Left ventricle myocardium inferior (tissue), 1 donor: ENCODE measurements at regions not wholly inside any gene's neighbourhood (a gene's known extent, or its start where the extent isn't known, plus 50 kb on each side); places are given as distances from the start of the nearest gene placed in this dataset.
"Not testable (repeated sequence)": the region's sequence is repeated elsewhere in the genome, so short reads cannot be mapped to it uniquely, and the experiment has no call there.

Experiments
- DNase-seq: peaks from one replicate; pipeline ENCODE4 v3.0.0-alpha.2; 2020
- H3K27ac ChIP-seq: fragments of 200-600 bp; replicated peaks from 2 replicates; pipeline ENCODE4 v1.8.0; 2021
- H3K27me3 ChIP-seq: fragments of 200-600 bp; 2 replicates; pipeline ENCODE4 v1.8.0; 2021; ENCODE audit warnings: low read depth
- H3K36me3 ChIP-seq: fragments of 200-600 bp; 2 replicates; pipeline ENCODE4 v1.8.0; 2021
- H3K4me1 ChIP-seq: fragments of 200-600 bp; 2 replicates; pipeline ENCODE4 v1.8.0; 2021
- H3K4me3 ChIP-seq: fragments of 200-600 bp; 2 replicates; pipeline ENCODE4 v1.8.0; 2021; ENCODE audit warnings: mild to moderate bottlenecking, moderate library complexity
- H3K9me3 ChIP-seq: fragments of 200-600 bp; replicated peaks from 2 replicates; pipeline ENCODE4 v1.8.0; 2021
- intact Hi-C: fragments of 100-400 bp; cut with micrococcal nuclease; formaldehyde crosslinking; loops from one replicate; pipeline ENCODE4 v1.11.0; 2022
- TF ChIP-seq, protein P1 (sequence below): fragments of 200-600 bp; IDR thresholded peaks from 2 replicates; pipeline ENCODE4 v1.8.0; 2021; ENCODE audit warnings: antibody characterized with exemption, mild to moderate bottlenecking, borderline replicate concordance
- donor health status: DM: no; HTN: yes; CAD: no; lungs with severe emphysema.

DNA sequence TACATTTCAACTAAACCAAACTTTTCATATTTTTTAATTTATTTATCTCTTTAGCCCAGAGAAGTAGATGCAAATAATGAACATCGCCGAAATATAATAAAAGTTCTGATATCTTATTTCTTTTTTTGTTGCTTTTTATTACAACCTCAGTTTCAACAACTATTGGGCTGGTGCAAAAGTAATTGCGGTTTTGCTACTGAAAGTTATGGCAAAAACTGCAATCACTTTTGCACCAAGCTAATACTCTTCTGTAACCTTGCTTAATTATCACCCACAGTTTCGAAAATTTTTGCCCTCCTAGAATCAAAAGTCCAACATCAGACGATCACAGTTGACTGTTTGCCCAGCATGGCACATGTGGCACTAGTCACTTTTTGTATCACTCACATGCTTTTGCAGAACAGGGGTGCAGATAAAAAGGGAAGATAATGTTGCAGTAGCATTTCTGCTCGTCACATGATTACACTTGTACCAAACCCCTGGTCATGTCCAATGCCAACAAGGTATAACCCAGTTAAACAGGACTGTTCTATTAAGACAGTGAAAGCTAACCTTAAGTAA is 242.4 kb upstream of the GALNT5 start:
- DNase-seq = no peak
- TF ChIP-seq, protein P1, sequence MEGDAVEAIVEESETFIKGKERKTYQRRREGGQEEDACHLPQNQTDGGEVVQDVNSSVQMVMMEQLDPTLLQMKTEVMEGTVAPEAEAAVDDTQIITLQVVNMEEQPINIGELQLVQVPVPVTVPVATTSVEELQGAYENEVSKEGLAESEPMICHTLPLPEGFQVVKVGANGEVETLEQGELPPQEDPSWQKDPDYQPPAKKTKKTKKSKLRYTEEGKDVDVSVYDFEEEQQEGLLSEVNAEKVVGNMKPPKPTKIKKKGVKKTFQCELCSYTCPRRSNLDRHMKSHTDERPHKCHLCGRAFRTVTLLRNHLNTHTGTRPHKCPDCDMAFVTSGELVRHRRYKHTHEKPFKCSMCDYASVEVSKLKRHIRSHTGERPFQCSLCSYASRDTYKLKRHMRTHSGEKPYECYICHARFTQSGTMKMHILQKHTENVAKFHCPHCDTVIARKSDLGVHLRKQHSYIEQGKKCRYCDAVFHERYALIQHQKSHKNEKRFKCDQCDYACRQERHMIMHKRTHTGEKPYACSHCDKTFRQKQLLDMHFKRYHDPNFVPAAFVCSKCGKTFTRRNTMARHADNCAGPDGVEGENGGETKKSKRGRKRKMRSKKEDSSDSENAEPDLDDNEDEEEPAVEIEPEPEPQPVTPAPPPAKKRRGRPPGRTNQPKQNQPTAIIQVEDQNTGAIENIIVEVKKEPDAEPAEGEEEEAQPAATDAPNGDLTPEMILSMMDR = no peak
- H3K9me3 ChIP-seq = no peaks in the 10 kb centered on the region
- no peaks in the 10 kb centered on the region for H3K36me3 ChIP-seq
- no peak overlapping the region for H3K27ac ChIP-seq
- no peaks in the 10 kb centered on the region for H3K4me1 ChIP-seq
- no peak overlapping the region for H3K4me3 ChIP-seq
- H3K27me3 ChIP-seq = no peaks in the 10 kb centered on the region
- intact Hi-C loops = no loop called here

DNA sequence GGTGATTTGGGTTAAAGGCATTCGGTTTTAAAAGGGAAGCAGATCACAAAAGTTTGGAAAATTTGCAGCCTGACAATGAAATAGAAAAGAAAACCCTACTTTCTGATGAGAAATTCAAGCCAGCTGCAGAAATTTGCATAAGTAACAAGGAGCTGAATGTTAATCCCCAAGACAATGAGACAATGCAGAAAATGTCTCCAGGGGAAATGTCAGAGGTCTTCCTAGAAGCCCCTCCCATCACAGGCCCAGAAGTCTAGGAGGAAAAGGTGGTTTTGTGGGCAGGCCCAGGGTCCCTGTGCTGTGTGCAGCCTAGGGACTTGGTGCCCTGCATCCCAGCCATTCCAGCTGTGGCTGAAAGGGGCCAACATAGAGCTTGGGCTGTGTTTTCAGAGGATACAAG is 234.2 kb upstream of the GALNT5 start:
- intact Hi-C loops, H3K4me3 ChIP-seq, H3K9me3 ChIP-seq, DNase-seq, H3K36me3 ChIP-seq, H3K27ac ChIP-seq, H3K27me3 ChIP-seq, H3K4me1 ChIP-seq: not testable (repeated sequence)

DNA sequence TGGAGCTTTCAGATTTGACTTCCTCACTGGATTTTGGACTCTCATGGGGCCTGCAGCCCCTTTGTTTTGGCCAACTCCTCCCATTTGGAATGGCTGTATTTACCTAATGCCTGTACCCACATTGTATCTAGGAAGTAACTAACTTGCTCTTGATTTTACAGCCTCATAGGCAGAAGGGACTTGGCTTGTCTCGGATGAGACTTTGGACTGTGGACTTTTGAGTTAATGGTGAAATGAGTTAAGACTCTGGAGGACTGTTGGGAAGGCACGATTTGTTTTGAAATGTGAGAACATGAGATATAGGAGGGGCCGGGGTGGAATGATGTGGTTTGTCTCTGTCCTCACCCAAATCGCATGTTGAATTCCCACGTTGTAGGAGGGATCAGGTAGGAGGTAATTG is 233.4 kb upstream of the GALNT5 start:
- Histone ChIP-seq H3K4me3 (no peak overlapping the region), H3K9me3 (no peaks in the 10 kb centered on the region), H3K27ac (no peak overlapping the region), H3K27me3 (no peaks in the 10 kb centered on the region), H3K36me3 (no peaks in the 10 kb centered on the region), H3K4me1 (no peaks in the 10 kb centered on the region)
- TF ChIP-seq, protein P1 = no peak
- intact Hi-C loops = no loop called here
- DNase-seq = no peak

DNA sequence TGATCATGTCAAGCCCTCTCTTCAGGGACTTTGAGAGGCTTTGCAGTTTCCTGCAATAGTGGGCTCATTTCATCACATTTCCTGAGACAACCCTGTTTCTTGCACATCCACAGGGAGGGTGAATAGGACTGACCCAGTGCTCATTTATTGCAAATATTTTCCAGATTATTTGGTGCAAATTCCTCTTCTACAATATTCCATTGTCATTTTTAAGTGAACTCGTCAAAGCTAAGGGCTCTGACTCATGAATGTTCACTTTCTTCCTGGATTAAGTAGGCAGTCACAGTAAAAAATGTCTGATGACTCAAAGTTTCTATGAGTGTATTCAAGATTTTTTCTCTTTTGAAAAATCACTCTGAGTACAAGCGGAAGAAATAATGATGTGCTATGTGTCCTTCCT is 225.5 kb upstream of the GALNT5 start:
- H3K9me3 ChIP-seq = no peaks in the 10 kb centered on the region
- DNase-seq = no peak
- TF ChIP-seq, protein P1 = no peak
- no peak overlapping the region for H3K27ac ChIP-seq
- no peaks in the 10 kb centered on the region for H3K36me3 ChIP-seq
- H3K4me1 ChIP-seq = no peaks in the 10 kb centered on the region
- H3K27me3 ChIP-seq = no peaks in the 10 kb centered on the region
- intact Hi-C loops = no loop called here
- H3K4me3 ChIP-seq = no peak overlapping the region

DNA sequence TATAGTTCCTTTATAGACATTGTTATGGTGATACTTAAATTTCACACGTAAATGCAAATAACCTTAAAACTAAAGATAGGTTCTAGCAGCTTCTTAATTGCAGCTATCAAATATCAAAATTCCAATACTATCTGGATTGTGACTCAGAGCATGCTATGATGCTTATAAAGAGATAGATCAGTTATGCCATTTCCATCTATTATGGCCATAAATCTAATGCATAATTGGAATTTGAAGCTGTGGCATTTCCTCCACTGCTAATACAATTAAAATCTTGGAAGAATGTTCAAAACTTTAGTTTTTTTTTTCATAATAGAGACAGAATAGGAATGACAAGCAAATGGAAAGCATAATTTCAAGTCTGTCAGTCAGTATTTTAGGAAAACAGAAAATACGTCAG is 220.8 kb upstream of the GALNT5 start:
- no peaks in the 10 kb centered on the region for H3K9me3 ChIP-seq
- intact Hi-C loops = no loop called here
- no peaks in the 10 kb centered on the region for H3K36me3 ChIP-seq
- H3K27ac ChIP-seq = no peak overlapping the region
- no peaks in the 10 kb centered on the region for H3K27me3 ChIP-seq
- DNase-seq = no peak
- H3K4me3 ChIP-seq = no peak overlapping the region
- peaks cover 6% of the 10 kb centered on the region for H3K4me1 ChIP-seq
- TF ChIP-seq, protein P1 = no peak

DNA sequence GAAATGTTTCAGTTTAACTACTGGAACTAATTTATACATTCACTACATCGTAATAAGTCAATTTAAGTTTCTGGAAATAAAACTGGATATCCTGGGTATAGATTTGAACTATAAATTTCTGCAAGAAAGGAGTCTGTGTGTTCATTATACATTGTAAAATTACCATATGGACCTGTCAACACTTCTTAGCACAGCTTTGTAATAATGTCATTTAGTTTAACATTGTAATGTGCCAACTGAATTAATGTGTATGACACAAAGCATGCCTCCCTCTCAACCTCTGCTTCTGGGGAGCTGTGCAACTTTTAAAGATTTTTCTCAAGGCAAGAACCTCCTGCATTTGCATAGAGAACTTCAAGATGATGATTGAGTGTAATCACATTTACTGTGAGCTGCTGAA is 213.7 kb upstream of the GALNT5 start:
- intact Hi-C loops = no loop called here
- Histone ChIP-seq H3K36me3 (no peaks in the 10 kb centered on the region), H3K4me1 (no peaks in the 10 kb centered on the region), H3K9me3 (no peaks in the 10 kb centered on the region), H3K4me3 (no peak overlapping the region), H3K27me3 (no peaks in the 10 kb centered on the region), H3K27ac (no peak overlapping the region)
- DNase-seq = no peak
- TF ChIP-seq, protein P1 = no peak
